Activated B cell treated with CpG ODN at 0.5 μM for 24 hours (primary cell): ENCODE measurements at regions not wholly inside any gene's neighbourhood (a gene's known extent, or its start where the extent isn't known, plus 50 kb on each side); places are given as distances from the start of the nearest gene placed in this dataset.

Experiments used
- ATAC-seq: fragments of 200-7000 bp; cut with Tn5 transposase; one replicate; pipeline ENCODE4 v1.10.0; 2021; ENCODE audit warnings: low read depth, mild to moderate bottlenecking, moderate library complexity
- CTCF ChIA-PET: fragments of 350-600 bp; sonication (Branson Sonifier 250); formaldehyde crosslinking; loops from one replicate; lab custom pipeline; 2021; ENCODE audit warnings: antibody characterized with exemption; lab: Charles Lee
- POLR2A ChIA-PET: fragments of 350-600 bp; sonication (Branson Sonifier 250); formaldehyde crosslinking; loops from one replicate; lab custom pipeline; 2021; ENCODE audit warnings: antibody characterized with exemption; lab: Charles Lee
- DNase-seq: peaks from one replicate; pipeline ENCODE4 v3.0.0; 2022
- H3K27ac Mint-ChIP-seq: one replicate; pipeline ENCODE4 v1.8.0; 2020; ENCODE audit warnings: mixed read lengths
- H3K27me3 Mint-ChIP-seq: one replicate; pipeline ENCODE4 v1.8.0; 2021; ENCODE audit warnings: mixed read lengths
- H3K36me3 Mint-ChIP-seq: one replicate; pipeline ENCODE4 v1.8.0; 2021; ENCODE audit warnings: low read depth, mixed read lengths
- H3K4me1 Mint-ChIP-seq: one replicate; pipeline ENCODE4 v1.8.0; 2021; ENCODE audit warnings: mixed read lengths
- H3K4me3 Mint-ChIP-seq: one replicate; pipeline ENCODE4 v1.8.0; 2020; ENCODE audit warnings: mild to moderate bottlenecking, mixed read lengths
- H3K9me3 Mint-ChIP-seq: one replicate; pipeline ENCODE4 v1.8.0; 2020; ENCODE audit warnings: mixed read lengths
- intact Hi-C: fragments of 100-400 bp; cut with micrococcal nuclease; formaldehyde crosslinking; loops from one replicate; pipeline ENCODE4 v1.15.1; 2024
- TF ChIP-seq, protein P1 (sequence below): fragments of 200-600 bp; IDR thresholded peaks from one replicate; pipeline ENCODE4 v1.8.0; 2022; ENCODE audit warnings: antibody characterized with exemption, mild to moderate bottlenecking

DNA sequence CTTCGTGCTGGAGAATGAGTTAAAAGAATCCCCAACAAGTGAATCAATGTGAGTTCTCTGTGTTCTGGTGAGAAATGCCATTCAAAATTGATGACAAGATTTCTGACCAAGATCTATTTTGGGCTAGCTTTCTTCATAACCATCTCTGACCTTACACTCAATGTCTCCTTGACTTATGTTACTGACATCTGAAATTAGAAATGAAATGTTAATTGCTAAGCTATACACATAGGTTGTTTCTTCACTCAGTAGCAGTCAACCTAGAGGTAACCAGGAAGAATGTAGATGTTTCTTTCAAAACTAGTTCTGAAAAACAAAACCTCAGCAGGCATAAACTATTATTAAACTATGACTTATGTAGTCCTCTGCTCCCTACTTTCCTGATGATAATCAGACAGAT lies 2220.7 kb upstream of the C9orf72 start:
- ATAC-seq (no peak), DNase-seq (no peak)
- no peaks in the 10 kb centered on the region for H3K4me1 Mint-ChIP-seq
- TF ChIP-seq, protein P1, sequence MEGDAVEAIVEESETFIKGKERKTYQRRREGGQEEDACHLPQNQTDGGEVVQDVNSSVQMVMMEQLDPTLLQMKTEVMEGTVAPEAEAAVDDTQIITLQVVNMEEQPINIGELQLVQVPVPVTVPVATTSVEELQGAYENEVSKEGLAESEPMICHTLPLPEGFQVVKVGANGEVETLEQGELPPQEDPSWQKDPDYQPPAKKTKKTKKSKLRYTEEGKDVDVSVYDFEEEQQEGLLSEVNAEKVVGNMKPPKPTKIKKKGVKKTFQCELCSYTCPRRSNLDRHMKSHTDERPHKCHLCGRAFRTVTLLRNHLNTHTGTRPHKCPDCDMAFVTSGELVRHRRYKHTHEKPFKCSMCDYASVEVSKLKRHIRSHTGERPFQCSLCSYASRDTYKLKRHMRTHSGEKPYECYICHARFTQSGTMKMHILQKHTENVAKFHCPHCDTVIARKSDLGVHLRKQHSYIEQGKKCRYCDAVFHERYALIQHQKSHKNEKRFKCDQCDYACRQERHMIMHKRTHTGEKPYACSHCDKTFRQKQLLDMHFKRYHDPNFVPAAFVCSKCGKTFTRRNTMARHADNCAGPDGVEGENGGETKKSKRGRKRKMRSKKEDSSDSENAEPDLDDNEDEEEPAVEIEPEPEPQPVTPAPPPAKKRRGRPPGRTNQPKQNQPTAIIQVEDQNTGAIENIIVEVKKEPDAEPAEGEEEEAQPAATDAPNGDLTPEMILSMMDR, result no peak
- ChIA-PET CTCF (no interaction called here), POLR2A (no interaction called here)
- no peak overlapping the region for H3K4me3 Mint-ChIP-seq
- H3K27ac Mint-ChIP-seq, result no peak overlapping the region
- no peaks in the 10 kb centered on the region for H3K36me3 Mint-ChIP-seq
- no peaks in the 10 kb centered on the region for H3K9me3 Mint-ChIP-seq
- intact Hi-C loops, result no loop called here
- H3K27me3 Mint-ChIP-seq, result no peaks in the 10 kb centered on the region

DNA sequence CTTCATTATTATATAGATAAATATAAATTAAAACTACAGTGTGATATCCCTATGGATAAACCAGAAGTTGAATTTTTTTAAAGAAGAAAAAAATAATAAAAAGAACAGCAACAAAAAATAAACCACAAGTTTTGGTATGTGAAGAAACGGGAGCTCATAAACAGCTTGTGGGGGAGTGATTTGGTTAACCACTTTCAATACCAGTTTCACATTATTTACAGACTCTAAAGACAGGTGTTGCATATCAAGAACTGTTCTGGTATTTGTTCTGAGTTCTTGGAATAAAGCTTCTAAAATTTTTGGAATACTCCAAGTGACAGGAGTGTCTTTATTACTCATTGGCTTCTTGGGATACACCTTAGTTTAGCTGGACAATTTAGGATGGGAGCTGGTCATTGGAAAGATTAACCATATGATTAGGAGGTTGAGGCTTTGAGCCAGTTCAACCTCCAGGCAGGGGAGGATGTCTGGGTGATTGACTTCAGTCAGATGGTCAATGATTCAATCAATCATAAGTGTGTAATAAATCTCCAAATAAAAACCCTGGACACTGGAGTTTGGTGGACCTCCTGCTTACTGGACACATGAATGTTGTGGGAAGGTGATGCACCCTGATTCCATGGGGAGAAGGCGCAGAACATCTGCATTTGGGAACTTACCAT lies 2223.1 kb upstream of the C9orf72 start:
- ATAC-seq (no peak), DNase-seq (no peak)
- Mint-ChIP-seq H3K27me3 (no peaks in the 10 kb centered on the region), H3K4me1 (no peaks in the 10 kb centered on the region), H3K4me3 (no peak overlapping the region), H3K27ac (no peak overlapping the region), H3K36me3 (no peaks in the 10 kb centered on the region), H3K9me3 (peaks cover 3% of the 10 kb centered on the region)
- POLR2A ChIA-PET, result no interaction called here
- intact Hi-C loops, result no loop called here
- CTCF ChIA-PET, result no interaction called here
- TF ChIP-seq, protein P1, result no peak

DNA sequence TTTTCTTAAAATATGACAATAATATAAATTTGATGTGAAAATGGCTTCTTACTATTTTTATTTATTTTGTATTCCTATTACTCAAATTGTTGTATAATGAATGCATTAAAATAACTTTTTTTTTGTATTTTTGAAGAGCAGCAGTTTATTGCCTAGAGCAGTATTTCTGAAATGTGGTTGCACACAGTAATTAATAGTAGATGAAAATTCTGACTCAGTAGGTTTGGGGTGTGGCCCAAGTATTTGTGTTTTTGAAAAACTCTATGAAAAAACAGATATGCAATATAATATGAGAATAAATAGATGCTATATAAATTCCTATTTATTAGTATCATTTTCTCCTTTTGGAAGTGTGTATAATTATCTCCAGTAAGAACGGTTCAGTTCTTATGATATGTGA lies 2225.3 kb upstream of the C9orf72 start:
- no peaks in the 10 kb centered on the region for H3K36me3 Mint-ChIP-seq
- H3K4me1 Mint-ChIP-seq, result no peaks in the 10 kb centered on the region
- intact Hi-C loops, result no loop called here
- no peak for DNase-seq
- POLR2A ChIA-PET, result no interaction called here
- no peaks in the 10 kb centered on the region for H3K27me3 Mint-ChIP-seq
- H3K27ac Mint-ChIP-seq, result no peak overlapping the region
- TF ChIP-seq, protein P1, result no peak
- peaks cover 3% of the 10 kb centered on the region for H3K9me3 Mint-ChIP-seq
- CTCF ChIA-PET, result no interaction called here
- no peak overlapping the region for H3K4me3 Mint-ChIP-seq
- ATAC-seq, result no peak

DNA sequence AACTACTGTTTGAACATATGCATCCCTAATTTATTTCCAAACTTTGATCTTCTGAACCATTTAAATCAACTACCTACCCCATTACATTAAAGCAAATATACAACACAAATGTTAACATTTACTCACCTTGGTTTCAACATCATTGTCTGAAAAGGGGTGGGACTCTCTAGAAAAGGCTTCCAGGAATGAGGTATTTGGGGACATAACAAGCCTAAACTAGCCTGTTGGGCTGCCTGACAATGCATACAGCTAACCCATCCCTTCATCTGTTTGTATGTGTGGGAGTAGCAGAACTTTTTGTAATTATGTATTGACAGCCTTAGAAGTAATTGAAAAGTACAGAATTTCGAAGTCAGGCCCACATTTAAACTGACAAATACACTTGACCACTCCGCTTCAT lies 2225.9 kb upstream of the C9orf72 start:
- Mint-ChIP-seq H3K4me3 (no peak overlapping the region), H3K9me3 (peaks cover 3% of the 10 kb centered on the region), H3K4me1 (no peaks in the 10 kb centered on the region), H3K36me3 (no peaks in the 10 kb centered on the region), H3K27me3 (no peaks in the 10 kb centered on the region), H3K27ac (no peak overlapping the region)
- no peak for DNase-seq
- intact Hi-C loops, result no loop called here
- ChIA-PET CTCF (no interaction called here), POLR2A (no interaction called here)
- TF ChIP-seq, protein P1, result no peak
- ATAC-seq, result no peak

DNA sequence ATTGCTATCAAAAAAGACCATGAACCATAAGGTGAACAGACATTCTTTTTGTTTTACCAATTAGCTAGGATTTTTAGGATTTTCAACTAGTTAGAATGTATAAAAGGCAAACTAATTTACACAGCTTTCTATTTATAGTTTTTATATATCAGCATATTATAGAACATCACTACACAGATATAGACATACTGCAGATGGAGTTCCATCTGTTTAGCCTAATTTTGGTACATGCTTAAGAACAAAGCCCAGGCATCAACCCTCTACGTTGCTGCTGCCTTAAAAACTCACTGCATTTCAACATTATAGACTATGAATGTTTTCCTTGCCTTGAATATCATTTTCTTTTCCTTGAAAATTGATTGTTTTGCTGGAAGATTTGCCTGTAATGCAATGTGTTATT lies 2227.5 kb upstream of the C9orf72 start:
- ATAC-seq (no peak), DNase-seq (no peak)
- ChIA-PET CTCF (no interaction called here), POLR2A (no interaction called here)
- TF ChIP-seq, protein P1, result no peak
- no peak overlapping the region for H3K27ac Mint-ChIP-seq
- intact Hi-C loops, result no loop called here
- no peaks in the 10 kb centered on the region for H3K36me3 Mint-ChIP-seq
- H3K4me1 Mint-ChIP-seq, result no peaks in the 10 kb centered on the region
- no peak overlapping the region for H3K4me3 Mint-ChIP-seq
- no peaks in the 10 kb centered on the region for H3K27me3 Mint-ChIP-seq
- peaks cover 3% of the 10 kb centered on the region for H3K9me3 Mint-ChIP-seq
